GM23338 (cell line): ENCODE measurements at regions not wholly inside any gene's neighbourhood (a gene's known extent, or its start where the extent isn't known, plus 50 kb on each side); places are given as distances from the start of the nearest gene placed in this dataset.

Experiments
- ATAC-seq: fragments of 200-7000 bp; cut with Tn5 transposase; 3 replicates; pipeline ENCODE4 v1.9.1; 2020
- DNase-seq: peaks from one replicate; pipeline ENCODE4 v3.0.0-alpha.2; 2015; ENCODE audit warnings: low spot score
- H2AFZ ChIP-seq: fragments of 200-600 bp; sonication (generic); 2 replicates; pipeline ENCODE4 v1.8.0; 2016; ENCODE audit warnings: antibody characterized with exemption, mild to moderate bottlenecking, moderate library complexity
- H3F3A ChIP-seq: fragments of 200-600 bp; sonication (generic); replicated peaks from 2 replicates; pipeline ENCODE4 v1.8.0; 2017; ENCODE audit warnings: antibody characterized with exemption, mixed run types, low read depth
- H3K27ac ChIP-seq: fragments of 200-600 bp; sonication (generic); 2 replicates; pipeline ENCODE4 v1.6.1; 2016; ENCODE audit warnings: low read depth
- H3K27me3 ChIP-seq: fragments of 200-600 bp; sonication (generic); 2 replicates; pipeline ENCODE4 v1.8.0; 2016; ENCODE audit warnings: mild to moderate bottlenecking, mixed run types, moderate library complexity; ENCODE audit not compliant: insufficient read depth
- H3K36me3 ChIP-seq: fragments of 200-600 bp; sonication (generic); 2 replicates; pipeline ENCODE4 v1.8.0; 2016; ENCODE audit warnings: mild to moderate bottlenecking; ENCODE audit not compliant: insufficient read depth
- H3K4me1 ChIP-seq: fragments of 200-600 bp; sonication (generic); 2 replicates; pipeline ENCODE4 v1.8.0; 2016; ENCODE audit warnings: mild to moderate bottlenecking, moderate library complexity; ENCODE audit not compliant: insufficient read depth
- H3K4me2 ChIP-seq: fragments of 200-600 bp; sonication (generic); 2 replicates; pipeline ENCODE4 v1.7.1; 2017; ENCODE audit warnings: mixed run types
- H3K4me3 ChIP-seq: fragments of 200-600 bp; sonication (generic); 2 replicates; pipeline ENCODE4 v1.6.1; 2016; ENCODE audit warnings: mixed run types
- H3K79me2 ChIP-seq: fragments of 200-600 bp; sonication (generic); replicated peaks from 2 replicates; pipeline ENCODE4 v1.8.0; 2017; ENCODE audit warnings: mild to moderate bottlenecking; ENCODE audit not compliant: insufficient read depth
- H3K9me2 ChIP-seq: fragments of 200-600 bp; sonication (generic); 2 replicates; pipeline ENCODE4 v1.8.0; 2017; ENCODE audit not compliant: insufficient read depth
- H4K20me1 ChIP-seq: fragments of 200-600 bp; sonication (generic); replicated peaks from 2 replicates; pipeline ENCODE4 v1.8.0; 2017; ENCODE audit warnings: mild to moderate bottlenecking; ENCODE audit not compliant: insufficient read depth
- H3K27ac Mint-ChIP-seq: 2 replicates; pipeline ENCODE4 v1.8.0; 2020; ENCODE audit warnings: inconsistent platforms, mild to moderate bottlenecking, moderate library complexity, mixed read lengths
- H3K27me3 Mint-ChIP-seq: 3 replicates; pipeline ENCODE4 v1.8.0; 2022; ENCODE audit warnings: low read depth, mild to moderate bottlenecking, moderate library complexity, mixed read lengths, inconsistent platforms; ENCODE audit not compliant: insufficient read depth, poor library complexity
- H3K36me3 Mint-ChIP-seq: 3 replicates; pipeline ENCODE4 v1.8.0; 2021; ENCODE audit warnings: low read depth, mild to moderate bottlenecking, inconsistent platforms, moderate library complexity, mixed read lengths
- H3K4me1 Mint-ChIP-seq: 3 replicates; pipeline ENCODE4 v1.8.0; 2020; ENCODE audit warnings: mild to moderate bottlenecking, inconsistent platforms, mixed read lengths
- H3K4me3 Mint-ChIP-seq: 3 replicates; pipeline ENCODE4 v1.8.0; 2021; ENCODE audit warnings: moderate library complexity, mild to moderate bottlenecking, inconsistent platforms, mixed read lengths
- H3K9me3 Mint-ChIP-seq: 3 replicates; pipeline ENCODE4 v1.8.0; 2020; ENCODE audit warnings: moderate library complexity, mild to moderate bottlenecking, inconsistent platforms, mixed read lengths
- CREB1 ChIP-seq: fragments of 250-450 bp; sonication (Bioruptor Pico); IDR thresholded peaks from 2 replicates; pipeline ENCODE4 v1.5.0; 2020; ENCODE audit warnings: low read depth, mild to moderate bottlenecking, moderate library complexity
- CTCF ChIP-seq, 2 experiments: fragments of 200-600 bp in 1 of 2; sonication (generic) in 1 of 2; conservative IDR thresholded peaks; 2 replicates each; pipeline versions ENCODE4 v1.5.1 to v1.6.1; 2016 to 2017; ENCODE audit warnings: antibody characterized with exemption in 2 of 2, low read depth in 2 of 2, mild to moderate bottlenecking in 2 of 2, moderate library complexity in 1 of 2
- ETS1 ChIP-seq: IDR thresholded peaks from 2 replicates; pipeline ENCODE4 v1.6.1; 2016; ENCODE audit warnings: antibody characterized with exemption
- EZH2 ChIP-seq: fragments of 200-600 bp; sonication (generic); IDR thresholded peaks from one replicate; pipeline ENCODE4 v1.8.0; 2017; ENCODE audit warnings: antibody characterized with exemption, mild to moderate bottlenecking, low read depth; ENCODE audit not compliant: unreplicated experiment
- EZH2phosphoT487 ChIP-seq: fragments of 200-600 bp; sonication (generic); IDR thresholded peaks from one replicate; pipeline ENCODE4 v1.8.1; 2018; ENCODE audit warnings: antibody characterized with exemption; ENCODE audit not compliant: unreplicated experiment
- JUNB ChIP-seq: IDR thresholded peaks from one replicate; pipeline ENCODE4 v1.6.1; 2016; ENCODE audit warnings: antibody characterized with exemption; ENCODE audit not compliant: unreplicated experiment
- NANOG ChIP-seq: IDR thresholded peaks from 2 replicates; pipeline ENCODE4 v1.6.1; 2016; ENCODE audit warnings: antibody characterized with exemption, borderline replicate concordance
- POLR2AphosphoS5 ChIP-seq: IDR thresholded peaks from 2 replicates; pipeline ENCODE4 v1.6.1; 2016; ENCODE audit warnings: antibody characterized with exemption, low read depth
- REST ChIP-seq: IDR thresholded peaks from one replicate; pipeline ENCODE4 v1.6.1; 2018; ENCODE audit warnings: antibody characterized with exemption; ENCODE audit not compliant: unreplicated experiment
- STAT1 ChIP-seq: IDR thresholded peaks from one replicate; pipeline ENCODE4 v1.6.1; 2016; ENCODE audit warnings: antibody characterized with exemption; ENCODE audit not compliant: unreplicated experiment
- ZNF114 ChIP-seq: fragments of 250-450 bp; sonication (Bioruptor Pico); IDR thresholded peaks from 2 replicates; pipeline ENCODE4 v1.5.0; 2020; ENCODE audit warnings: mild to moderate bottlenecking, moderate library complexity
- ZNF331 ChIP-seq: fragments of 250-450 bp; sonication (Bioruptor Pico); IDR thresholded peaks from 2 replicates; pipeline ENCODE4 v1.5.0; 2020; ENCODE audit warnings: low read depth, mild to moderate bottlenecking, moderate library complexity
- ZNF462 ChIP-seq: fragments of 250-450 bp; sonication (Bioruptor Pico); IDR thresholded peaks from 2 replicates; pipeline ENCODE4 v1.5.0; 2020; ENCODE audit warnings: mild to moderate bottlenecking, moderate library complexity

GRCh38 chr4:152165146-152165545 lies 370.7 kb downstream of the FBXW7 start:
- no peaks in the 10 kb centered on the region for H3K36me3 Mint-ChIP-seq
- peak overlapping the region; percentile 21; the same call in 2 of the 3 replicates for H3K4me3 Mint-ChIP-seq
- Histone ChIP-seq H3K79me2 (no peaks in the 10 kb centered on the region), H2AFZ (no peak overlapping the region), H3K4me2 (peak overlapping the region; percentile 30), H3K4me3 (no peak overlapping the region), H3K4me1 (peaks cover 32% of the 10 kb centered on the region), H3F3A (no peaks in the 10 kb centered on the region), H3K27me3 (no peaks in the 10 kb centered on the region), H3K9me2 (no peaks in the 10 kb centered on the region), H4K20me1 (no peaks in the 10 kb centered on the region), H3K36me3 (no peaks in the 10 kb centered on the region), H3K27ac (0 out of 2 replicates have a peak overlapping the region, but pooled peaks have one; percentile 28)
- peaks cover 51% of the 10 kb centered on the region for H3K4me1 Mint-ChIP-seq
- peak overlapping the region; percentile 54; the same call in 1 of the 2 replicates for H3K27ac Mint-ChIP-seq
- no peaks in the 10 kb centered on the region for H3K9me3 Mint-ChIP-seq
- ATAC-seq (peak; percentile 34; the same call in 2 of the 3 replicates), DNase-seq (peak; percentile 69)
- TF ChIP-seq ZNF114 (CRISPR knock-in tag) (no peak), CREB1 (peak; percentile 36; the same call in 1 of the 2 replicates), REST (no peak), STAT1 (no peak), ZNF331 (CRISPR knock-in tag) (no peak), CTCF (conservative IDR thresholded peaks at IDR 0.05; ENCODE audit: low read depth in 2 of 2) (no peak), JUNB (no peak), ETS1 (no peak), NANOG (peak; percentile 39; the same call in 1 of the 2 replicates), EZH2phosphoT487 (no peak), POLR2AphosphoS5 (no peak), ZNF462 (CRISPR knock-in tag) (peak; percentile 36; the same call in 1 of the 2 replicates), EZH2 (no peak)
- H3K27me3 Mint-ChIP-seq, result peaks cover 5% of the 10 kb centered on the region
